ENCODE measurements at regions not wholly inside any gene's neighbourhood (a gene's known extent, or its start where the extent isn't known, plus 50 kb on each side); places are given as distances from the start of the nearest gene placed in this dataset.

DNA sequence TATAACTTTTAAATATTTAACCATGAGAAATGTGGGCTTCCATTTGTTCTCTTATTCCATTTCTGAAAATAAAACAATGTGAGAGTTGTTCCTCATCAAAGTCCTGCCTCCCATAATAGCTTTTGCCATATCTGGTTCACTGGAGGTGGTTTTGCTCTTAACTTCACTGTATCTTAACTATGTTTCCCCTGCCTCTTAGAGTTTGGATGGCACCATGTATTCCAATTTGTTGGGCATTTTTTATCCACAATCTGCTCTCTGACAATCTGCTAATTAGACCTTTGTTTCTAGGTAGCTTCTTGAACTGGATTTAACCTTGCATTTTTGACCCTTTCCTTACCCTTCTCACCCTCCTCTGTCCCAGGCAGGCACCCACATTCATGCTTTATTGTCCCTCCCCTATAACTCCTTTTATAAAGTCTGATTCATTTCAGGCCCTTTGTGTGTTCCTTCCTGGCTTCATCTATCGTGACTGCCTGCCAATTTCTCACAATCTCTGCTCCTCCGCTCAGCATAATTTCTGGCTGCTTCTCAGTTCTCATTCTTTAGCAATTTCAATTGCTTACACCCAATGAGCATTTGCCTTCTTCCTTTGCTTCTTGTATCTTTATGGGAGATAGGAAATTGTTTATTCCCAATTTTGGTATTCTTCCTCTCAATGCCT, 144.2 kb upstream of the ARHGEF26 start:
- TF ChIP-seq, protein P1, sequence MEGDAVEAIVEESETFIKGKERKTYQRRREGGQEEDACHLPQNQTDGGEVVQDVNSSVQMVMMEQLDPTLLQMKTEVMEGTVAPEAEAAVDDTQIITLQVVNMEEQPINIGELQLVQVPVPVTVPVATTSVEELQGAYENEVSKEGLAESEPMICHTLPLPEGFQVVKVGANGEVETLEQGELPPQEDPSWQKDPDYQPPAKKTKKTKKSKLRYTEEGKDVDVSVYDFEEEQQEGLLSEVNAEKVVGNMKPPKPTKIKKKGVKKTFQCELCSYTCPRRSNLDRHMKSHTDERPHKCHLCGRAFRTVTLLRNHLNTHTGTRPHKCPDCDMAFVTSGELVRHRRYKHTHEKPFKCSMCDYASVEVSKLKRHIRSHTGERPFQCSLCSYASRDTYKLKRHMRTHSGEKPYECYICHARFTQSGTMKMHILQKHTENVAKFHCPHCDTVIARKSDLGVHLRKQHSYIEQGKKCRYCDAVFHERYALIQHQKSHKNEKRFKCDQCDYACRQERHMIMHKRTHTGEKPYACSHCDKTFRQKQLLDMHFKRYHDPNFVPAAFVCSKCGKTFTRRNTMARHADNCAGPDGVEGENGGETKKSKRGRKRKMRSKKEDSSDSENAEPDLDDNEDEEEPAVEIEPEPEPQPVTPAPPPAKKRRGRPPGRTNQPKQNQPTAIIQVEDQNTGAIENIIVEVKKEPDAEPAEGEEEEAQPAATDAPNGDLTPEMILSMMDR (IDR thresholded peaks at IDR 0.05; ENCODE audit: low read depth, low read length) = no peak
- no peak for TF ChIP-seq EZH2phosphoT487 (IDR thresholded peaks at IDR 0.05; ENCODE audit: low read depth)
- H3K4me1 ChIP-seq (ENCODE audit: low read length) = no peaks in the 10 kb centered on the region
- no peaks in the 10 kb centered on the region for H4K20me1 ChIP-seq (ENCODE audit: insufficient read depth, low read length)
- no peak overlapping the region for H3K9ac ChIP-seq (ENCODE audit: low read length)
- H3K27ac ChIP-seq (ENCODE audit: low read length) = no peak overlapping the region
- H3K27me3 ChIP-seq (ENCODE audit: low read depth, low read length) = no peaks in the 10 kb centered on the region
- no peak overlapping the region for H2AFZ ChIP-seq (ENCODE audit: low read depth, low read length)
- no peaks in the 10 kb centered on the region for H3K9me3 ChIP-seq (ENCODE audit: insufficient read depth, low read length)
- H3K36me3 ChIP-seq (replicated peaks; ENCODE audit: low read depth, low read length) = no peaks in the 10 kb centered on the region
- no peaks in the 10 kb centered on the region for H3K79me2 ChIP-seq (ENCODE audit: low read length)
- H3K4me2 ChIP-seq (ENCODE audit: low read length) = no peak overlapping the region
- H3K4me3 ChIP-seq (ENCODE audit: low read length) = no peak overlapping the region

DNA sequence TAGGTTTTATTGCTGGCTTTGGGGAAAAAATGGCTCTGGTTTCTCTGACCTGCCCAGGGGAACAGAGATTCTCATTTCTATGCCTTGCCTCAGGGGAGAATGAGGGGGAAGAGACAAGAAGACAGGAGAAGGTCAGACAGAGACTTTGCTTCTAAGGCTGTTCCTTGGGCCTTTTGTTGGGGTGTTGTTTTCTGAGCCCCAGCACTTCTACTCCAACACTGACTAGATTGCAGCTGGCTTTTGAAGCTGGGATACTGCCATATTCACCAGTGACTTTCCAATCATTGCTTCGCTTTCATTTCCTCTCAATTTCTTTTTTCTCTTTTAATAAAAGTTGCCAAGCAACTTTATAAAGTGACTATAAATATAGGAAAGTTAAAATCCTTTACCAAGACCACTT, 143.2 kb upstream of the ARHGEF26 start:
- Histone ChIP-seq H3K4me1 (ENCODE audit: low read length) (no peaks in the 10 kb centered on the region), H3K27me3 (ENCODE audit: low read depth, low read length) (no peaks in the 10 kb centered on the region), H3K9ac (ENCODE audit: low read length) (no peak overlapping the region), H2AFZ (ENCODE audit: low read depth, low read length) (no peak overlapping the region), H4K20me1 (ENCODE audit: insufficient read depth, low read length) (no peaks in the 10 kb centered on the region), H3K4me3 (ENCODE audit: low read length) (no peak overlapping the region), H3K4me2 (ENCODE audit: low read length) (no peak overlapping the region), H3K36me3 (replicated peaks; ENCODE audit: low read depth, low read length) (no peaks in the 10 kb centered on the region), H3K79me2 (ENCODE audit: low read length) (no peaks in the 10 kb centered on the region), H3K9me3 (ENCODE audit: insufficient read depth, low read length) (no peaks in the 10 kb centered on the region), H3K27ac (ENCODE audit: low read length) (no peak overlapping the region)
- TF ChIP-seq, protein P1 (IDR thresholded peaks at IDR 0.05; ENCODE audit: low read depth, low read length) = no peak
- TF ChIP-seq EZH2phosphoT487 (IDR thresholded peaks at IDR 0.05; ENCODE audit: low read depth) = no peak

DNA sequence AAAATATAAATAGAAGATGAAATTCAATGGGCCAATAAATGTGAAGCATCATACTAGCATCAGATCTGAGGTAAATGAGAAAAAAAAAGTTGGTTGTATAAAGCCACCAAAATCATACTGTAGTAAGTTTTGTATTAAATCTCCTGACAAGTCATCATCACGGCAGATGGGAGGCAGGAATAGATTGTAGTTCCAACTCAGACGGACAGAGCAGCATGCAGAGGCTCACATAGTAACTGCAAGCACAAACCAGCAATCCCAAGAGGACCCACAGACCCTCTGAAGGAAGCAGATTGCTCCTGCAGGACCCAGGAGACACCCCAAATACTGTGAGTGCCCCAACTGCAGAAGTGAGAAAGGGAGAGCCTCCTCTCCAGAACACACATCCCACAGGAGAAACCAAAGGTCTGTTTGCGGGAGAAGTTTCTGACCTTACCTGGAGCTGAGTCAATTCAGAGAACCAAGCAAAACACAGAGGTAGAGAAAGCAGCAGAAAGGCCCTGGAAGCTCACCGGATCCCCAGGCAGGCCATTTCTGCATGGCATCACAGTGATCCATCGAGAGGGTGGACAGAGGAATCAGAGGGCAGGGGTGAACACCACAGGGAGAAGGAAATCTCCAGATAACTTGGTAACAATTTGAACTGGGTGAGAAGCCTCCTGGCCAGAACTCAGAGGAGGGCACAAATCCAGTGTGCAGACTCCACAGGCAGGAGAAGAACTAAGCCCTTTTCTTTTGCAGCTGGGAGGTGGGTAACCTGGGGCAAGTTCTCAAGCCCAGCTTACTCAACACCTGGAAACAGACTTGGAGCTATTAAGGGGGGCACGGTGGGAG, 141.6 kb upstream of the ARHGEF26 start:
- Histone ChIP-seq H3K27me3 (ENCODE audit: low read depth, low read length) (no peaks in the 10 kb centered on the region), H3K4me1 (ENCODE audit: low read length) (no peaks in the 10 kb centered on the region), H3K36me3 (replicated peaks; ENCODE audit: low read depth, low read length) (no peaks in the 10 kb centered on the region), H3K79me2 (ENCODE audit: low read length) (no peaks in the 10 kb centered on the region), H3K9me3 (ENCODE audit: insufficient read depth, low read length) (no peaks in the 10 kb centered on the region), H3K9ac (ENCODE audit: low read length) (no peak overlapping the region), H3K4me2 (ENCODE audit: low read length) (no peak overlapping the region), H3K4me3 (ENCODE audit: low read length) (no peak overlapping the region), H4K20me1 (ENCODE audit: insufficient read depth, low read length) (no peaks in the 10 kb centered on the region), H3K27ac (ENCODE audit: low read length) (no peak overlapping the region), H2AFZ (ENCODE audit: low read depth, low read length) (no peak overlapping the region)
- TF ChIP-seq EZH2phosphoT487 (IDR thresholded peaks at IDR 0.05; ENCODE audit: low read depth) = no peak
- TF ChIP-seq, protein P1 (IDR thresholded peaks at IDR 0.05; ENCODE audit: low read depth, low read length) = no peak

DNA sequence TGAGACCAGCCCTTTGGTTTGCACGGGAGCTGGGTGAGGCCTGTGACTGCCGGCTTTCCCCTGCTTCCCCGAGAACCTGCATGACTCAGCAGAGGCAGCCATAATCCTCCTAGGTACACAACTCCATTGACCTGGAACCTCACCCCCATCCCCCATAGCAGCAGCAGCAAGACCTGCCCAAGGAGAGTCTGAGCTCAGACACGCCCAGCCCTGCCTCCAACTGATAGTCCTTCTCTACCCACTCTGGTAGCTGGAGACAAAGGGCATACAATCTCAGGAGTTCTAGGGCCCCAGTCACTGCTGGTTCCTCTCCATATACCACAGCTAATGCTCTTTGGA, 141.0 kb upstream of the ARHGEF26 start:
- Histone ChIP-seq H4K20me1 (ENCODE audit: insufficient read depth, low read length) (no peaks in the 10 kb centered on the region), H3K4me1 (ENCODE audit: low read length) (no peaks in the 10 kb centered on the region), H3K36me3 (replicated peaks; ENCODE audit: low read depth, low read length) (no peaks in the 10 kb centered on the region), H3K4me3 (ENCODE audit: low read length) (no peak overlapping the region), H3K4me2 (ENCODE audit: low read length) (no peak overlapping the region), H3K27ac (ENCODE audit: low read length) (no peak overlapping the region), H3K9me3 (ENCODE audit: insufficient read depth, low read length) (no peaks in the 10 kb centered on the region), H3K79me2 (ENCODE audit: low read length) (no peaks in the 10 kb centered on the region), H3K9ac (ENCODE audit: low read length) (no peak overlapping the region), H3K27me3 (ENCODE audit: low read depth, low read length) (no peaks in the 10 kb centered on the region), H2AFZ (ENCODE audit: low read depth, low read length) (no peak overlapping the region)
- TF ChIP-seq, protein P1 (IDR thresholded peaks at IDR 0.05; ENCODE audit: low read depth, low read length) = no peak
- no peak for TF ChIP-seq EZH2phosphoT487 (IDR thresholded peaks at IDR 0.05; ENCODE audit: low read depth)
